SK-N-SH treated with all-trans-retinoic acid at 6 μM for 48 hours (cell line): ENCODE measurements at regions not wholly inside any gene's neighbourhood (a gene's known extent, or its start where the extent isn't known, plus 50 kb on each side); places are given as distances from the start of the nearest gene placed in this dataset.

ENCODE experiments used
- ATAC-seq: fragments of 200-7000 bp; cut with Tn5 transposase; 3 replicates; pipeline ENCODE4 v1.9.1; 2020; ENCODE audit warnings: mild to moderate bottlenecking, moderate library complexity
- ARNTL ChIP-seq: fragments of 450-650 bp; formaldehyde crosslinking; IDR thresholded peaks from 2 replicates; pipeline ENCODE4 v1.5.0; 2020; ENCODE audit warnings: low read depth, mild to moderate bottlenecking, moderate library complexity, borderline replicate concordance
- CREB5 ChIP-seq: fragments of 250-450 bp; sonication (Bioruptor Pico); IDR thresholded peaks from 2 replicates; pipeline ENCODE4 v1.5.1; 2020; ENCODE audit warnings: low read depth, mild to moderate bottlenecking, moderate library complexity
- CSDC2 ChIP-seq: fragments of 250-450 bp; sonication (Bioruptor Pico); IDR thresholded peaks from 2 replicates; pipeline ENCODE4 v1.5.0; 2020; ENCODE audit warnings: mild to moderate bottlenecking, moderate library complexity
- CSRNP3 ChIP-seq: fragments of 250-450 bp; sonication (Bioruptor Pico); IDR thresholded peaks from 2 replicates; pipeline ENCODE4 v1.5.1; 2021; ENCODE audit warnings: mild to moderate bottlenecking, moderate library complexity
- ESRRG ChIP-seq: fragments of 250-450 bp; sonication (Bioruptor Pico); IDR thresholded peaks from 2 replicates; pipeline ENCODE4 v1.6.1; 2021; ENCODE audit warnings: mild to moderate bottlenecking
- GLIS3 ChIP-seq: fragments of 250-450 bp; sonication (Bioruptor Pico); IDR thresholded peaks from 2 replicates; pipeline ENCODE4 v1.5.0; 2020; ENCODE audit warnings: mild to moderate bottlenecking, moderate library complexity
- ISL1 ChIP-seq: fragments of 250-450 bp; sonication (Bioruptor Pico); IDR thresholded peaks from 2 replicates; pipeline ENCODE4 v2.1.2; 2022; ENCODE audit warnings: mild to moderate bottlenecking, moderate library complexity
- OSR1 ChIP-seq: fragments of 250-450 bp; sonication (Bioruptor Pico); IDR thresholded peaks from 2 replicates; pipeline ENCODE4 v1.8.0; 2022; ENCODE audit warnings: moderate library complexity, mild to moderate bottlenecking, inconsistent platforms
- PATZ1 ChIP-seq: fragments of 250-450 bp; sonication (Bioruptor Pico); IDR thresholded peaks from 2 replicates; pipeline ENCODE4 v1.8.0; 2020; ENCODE audit warnings: mild to moderate bottlenecking, moderate library complexity, borderline replicate concordance
- PPARA ChIP-seq: fragments of 250-450 bp; sonication (Bioruptor Pico); IDR thresholded peaks from 2 replicates; pipeline ENCODE4 v1.5.0; 2020; ENCODE audit warnings: mild to moderate bottlenecking, borderline replicate concordance
- RARB ChIP-seq: fragments of 250-450 bp; sonication (Bioruptor Pico); IDR thresholded peaks from 2 replicates; pipeline ENCODE4 v1.8.0; 2021; ENCODE audit warnings: mild to moderate bottlenecking, moderate library complexity
- SNAI2 ChIP-seq: fragments of 250-450 bp; sonication (Bioruptor Pico); IDR thresholded peaks from 2 replicates; pipeline ENCODE4 v1.5.0; 2020; ENCODE audit warnings: mild to moderate bottlenecking, moderate library complexity
- TCF4 ChIP-seq: fragments of 250-450 bp; sonication (Bioruptor Pico); IDR thresholded peaks from 2 replicates; pipeline ENCODE4 v1.8.0; 2021; ENCODE audit warnings: mild to moderate bottlenecking, moderate library complexity, borderline replicate concordance
- TOX ChIP-seq: fragments of 250-450 bp; sonication (Bioruptor Pico); IDR thresholded peaks from 2 replicates; pipeline ENCODE4 v1.8.0; 2021; ENCODE audit warnings: mild to moderate bottlenecking, moderate library complexity, borderline replicate concordance
- TSHZ2 ChIP-seq: fragments of 250-450 bp; sonication (Bioruptor Pico); IDR thresholded peaks from 2 replicates; pipeline ENCODE4 v1.5.0; 2020; ENCODE audit warnings: mild to moderate bottlenecking, moderate library complexity
- ZC3H10 ChIP-seq: fragments of 250-450 bp; sonication (Bioruptor Pico); IDR thresholded peaks from 2 replicates; pipeline ENCODE4 v1.5.1; 2021; ENCODE audit warnings: mild to moderate bottlenecking, moderate library complexity
- ZFP3 ChIP-seq: fragments of 250-450 bp; sonication (Bioruptor Pico); IDR thresholded peaks from 2 replicates; pipeline ENCODE4 v1.5.0; 2020; ENCODE audit warnings: mild to moderate bottlenecking, moderate library complexity
- ZNF565 ChIP-seq: fragments of 450-650 bp; formaldehyde crosslinking; conservative IDR thresholded peaks from 2 replicates; pipeline ENCODE4 v1.5.0; 2020; ENCODE audit warnings: low read depth, mild to moderate bottlenecking, moderate library complexity
- ZNF70 ChIP-seq: fragments of 450-650 bp; formaldehyde crosslinking; IDR thresholded peaks from 2 replicates; pipeline ENCODE4 v1.5.0; 2020; ENCODE audit warnings: mild to moderate bottlenecking, moderate library complexity
- ZNF8 ChIP-seq: fragments of 450-650 bp; formaldehyde crosslinking; IDR thresholded peaks from 2 replicates; pipeline ENCODE4 v1.5.0; 2020; ENCODE audit warnings: mild to moderate bottlenecking, moderate library complexity
- TF ChIP-seq, protein P1 (sequence below): fragments of 250-450 bp; sonication (Bioruptor Pico); IDR thresholded peaks from 2 replicates; pipeline ENCODE4 v1.8.0; 2021; ENCODE audit warnings: low read depth, mild to moderate bottlenecking, moderate library complexity, borderline replicate concordance

GRCh38 chr3:55337641-55338180, 149.4 kb downstream of the WNT5A start:
- no peak for TF ChIP-seq ARNTL (CRISPR knock-in tag)
- TF ChIP-seq ZNF565 (CRISPR knock-in tag) = no peak
- no peak for TF ChIP-seq ESRRG (CRISPR knock-in tag)
- TF ChIP-seq, all 23 proteins: peak for 0
- no peak for ATAC-seq

- TF ChIP-seq GLIS3 (CRISPR knock-in tag) = no peak
- TF ChIP-seq TCF4 (CRISPR knock-in tag) = no peak
- TF ChIP-seq, protein P1, sequence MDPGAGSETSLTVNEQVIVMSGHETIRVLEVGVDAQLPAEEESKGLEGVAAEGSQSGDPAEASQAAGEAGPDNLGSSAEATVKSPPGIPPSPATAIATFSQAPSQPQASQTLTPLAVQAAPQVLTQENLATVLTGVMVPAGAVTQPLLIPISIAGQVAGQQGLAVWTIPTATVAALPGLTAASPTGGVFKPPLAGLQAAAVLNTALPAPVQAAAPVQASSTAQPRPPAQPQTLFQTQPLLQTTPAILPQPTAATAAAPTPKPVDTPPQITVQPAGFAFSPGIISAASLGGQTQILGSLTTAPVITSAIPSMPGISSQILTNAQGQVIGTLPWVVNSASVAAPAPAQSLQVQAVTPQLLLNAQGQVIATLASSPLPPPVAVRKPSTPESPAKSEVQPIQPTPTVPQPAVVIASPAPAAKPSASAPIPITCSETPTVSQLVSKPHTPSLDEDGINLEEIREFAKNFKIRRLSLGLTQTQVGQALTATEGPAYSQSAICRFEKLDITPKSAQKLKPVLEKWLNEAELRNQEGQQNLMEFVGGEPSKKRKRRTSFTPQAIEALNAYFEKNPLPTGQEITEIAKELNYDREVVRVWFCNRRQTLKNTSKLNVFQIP (CRISPR knock-in tag) = no peak
- no peak for TF ChIP-seq RARB (CRISPR knock-in tag)
- TF ChIP-seq TOX (CRISPR knock-in tag) = no peak
- no peak for TF ChIP-seq CSRNP3
- no peak for ATAC-seq
Measured at GRCh38 chr3:55333923-55334322, 153.2 kb downstream of the WNT5A start.

DNA sequence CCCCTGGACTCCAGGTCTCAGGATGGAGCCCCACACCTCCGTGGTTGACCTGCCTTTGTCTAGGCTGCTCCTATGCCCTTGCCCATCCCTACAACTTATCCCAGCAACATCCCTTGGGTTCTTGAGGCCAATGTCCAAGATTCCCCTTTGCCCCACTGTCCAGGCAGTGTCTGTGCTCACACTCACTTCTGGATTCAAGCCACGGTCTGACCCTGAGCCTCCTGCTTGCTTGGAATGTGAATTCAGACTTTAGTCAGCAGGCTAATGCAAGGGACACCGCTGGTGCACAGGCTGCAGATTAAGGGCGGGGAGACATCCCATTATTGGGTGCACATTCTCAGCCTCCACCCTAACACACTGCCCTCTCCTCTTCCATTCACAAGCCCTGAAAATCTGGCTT, 154.1 kb downstream of the WNT5A start:
- no peak for ATAC-seq
- TF ChIP-seq ZNF8 = no peak
- no peak for TF ChIP-seq TOX (CRISPR knock-in tag)
- no peak for TF ChIP-seq ZC3H10
- no peak for TF ChIP-seq ZNF70 (CRISPR knock-in tag)
- TF ChIP-seq ZNF565 (CRISPR knock-in tag) = no peak
- TF ChIP-seq CREB5 (CRISPR knock-in tag) = no peak
- TF ChIP-seq TCF4 (CRISPR knock-in tag) = no peak

- TF ChIP-seq ESRRG (CRISPR knock-in tag) (no peak), GLIS3 (CRISPR knock-in tag) (no peak), PATZ1 (CRISPR knock-in tag) (no peak), CSDC2 (CRISPR knock-in tag) (no peak), ZC3H10 (no peak), SNAI2 (CRISPR knock-in tag) (no peak), TSHZ2 (CRISPR knock-in tag) (no peak), ZNF565 (CRISPR knock-in tag) (no peak), ZNF8 (no peak), CSRNP3 (no peak), ISL1 (CRISPR knock-in tag) (no peak), ZFP3 (CRISPR knock-in tag) (no peak), RARB (CRISPR knock-in tag) (no peak), OSR1 (no peak), PPARA (CRISPR knock-in tag) (no peak), TOX (CRISPR knock-in tag) (no peak), ARNTL (CRISPR knock-in tag) (no peak), TCF4 (CRISPR knock-in tag) (no peak), CREB5 (CRISPR knock-in tag) (no peak)
- TF ChIP-seq, protein P1 (CRISPR knock-in tag) = no peak
- TF ChIP-seq, all 23 proteins: peak for 0
- no peak for ATAC-seq
Measured at GRCh38 chr3:55332176-55332575, 154.9 kb downstream of the WNT5A start.
